SK-N-MC (cell line): ENCODE measurements at regions not wholly inside any gene's neighbourhood (a gene's known extent, or its start where the extent isn't known, plus 50 kb on each side); places are given as distances from the start of the nearest gene placed in this dataset.

ENCODE experiments used
- DNase-seq: peaks from one replicate; pipeline ENCODE4 v3.0.0-alpha.2; 2011; ENCODE audit warnings: low read depth, low spot score
- H3K27ac ChIP-seq: fragments of 200-600 bp; sonication (generic); 2 replicates; pipeline ENCODE4 v1.5.1; 2016; ENCODE audit warnings: mixed run types
- H3K36me3 ChIP-seq: fragments of 200-600 bp; sonication (generic); 2 replicates; pipeline ENCODE4 v1.6.1; 2017; ENCODE audit warnings: antibody characterized with exemption, low read length, mixed read lengths; ENCODE audit not compliant: insufficient read depth
- H3K4me3 ChIP-seq: fragments of 200-600 bp; sonication (generic); 2 replicates; pipeline ENCODE4 v1.5.1; 2016
- H3K9ac ChIP-seq: fragments of 200-600 bp; sonication (generic); 2 replicates; pipeline ENCODE4 v1.8.0; 2017; ENCODE audit warnings: mixed run types, mixed read lengths; ENCODE audit not compliant: insufficient read length
- H3K9me3 ChIP-seq: fragments of 200-600 bp; sonication (generic); 2 replicates; pipeline ENCODE4 v1.6.1; 2017; ENCODE audit warnings: low read depth, mild to moderate bottlenecking, antibody characterized with exemption, low read length, moderate library complexity, mixed read lengths
- EZH2 ChIP-seq: fragments of 200-600 bp; sonication (generic); IDR thresholded peaks from one replicate; pipeline ENCODE4 v1.6.1; 2017; ENCODE audit warnings: antibody characterized with exemption
- FOXP2 ChIP-seq: optimal IDR thresholded peaks from 2 replicates; pipeline ENCODE3; 2011; ENCODE audit warnings: mild to moderate bottlenecking, moderate library complexity; ENCODE audit not compliant: insufficient read depth; ENCODE audit errors: extremely low read length, control extremely low read depth
- POLR2AphosphoS5 ChIP-seq: IDR thresholded peaks from 2 replicates; pipeline ENCODE4 v1.6.1; 2012; ENCODE audit warnings: mild to moderate bottlenecking, low read depth, low read length, borderline replicate concordance

DNA sequence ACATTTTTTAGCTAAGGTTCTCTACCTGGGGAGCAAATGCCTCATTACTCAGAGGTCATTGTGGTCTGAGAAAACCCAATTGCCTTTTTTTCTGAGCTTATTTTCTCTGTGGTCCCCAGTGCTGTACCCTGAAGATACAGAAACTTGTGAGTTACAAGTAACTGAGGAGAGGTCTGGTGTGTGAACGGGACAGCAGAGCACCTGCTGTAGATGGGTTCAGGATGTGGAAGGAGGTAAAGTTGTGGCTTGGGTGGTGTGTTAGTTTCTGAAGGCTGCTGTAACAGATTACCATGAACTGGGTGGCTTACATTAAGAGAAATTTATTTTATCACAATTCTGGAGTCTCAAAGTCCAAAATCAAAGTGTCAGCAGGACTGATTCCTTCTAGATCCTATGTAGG, 449.1 kb upstream of the NRP1 start:
- Histone ChIP-seq H3K4me3 (no peak overlapping the region), H3K9me3 (no peaks in the 10 kb centered on the region), H3K27ac (no peak overlapping the region), H3K9ac (no peak overlapping the region), H3K36me3 (no peaks in the 10 kb centered on the region)
- TF ChIP-seq EZH2 (no peak), FOXP2 (no peak), POLR2AphosphoS5 (no peak)
- no peak for DNase-seq

GRCh38 chr10:33783078-33783477, 448.6 kb upstream of the NRP1 start:
- no peak overlapping the region for H3K4me3 ChIP-seq
- no peak overlapping the region for H3K9ac ChIP-seq
- no peak for TF ChIP-seq POLR2AphosphoS5
- TF ChIP-seq FOXP2 = no peak
- TF ChIP-seq EZH2 = no peak
- no peaks in the 10 kb centered on the region for H3K9me3 ChIP-seq
- no peak for DNase-seq
- H3K36me3 ChIP-seq = no peaks in the 10 kb centered on the region
- H3K27ac ChIP-seq = no peak overlapping the region

- H3K4me3 ChIP-seq = no peak overlapping the region
- TF ChIP-seq POLR2AphosphoS5 (no peak), FOXP2 (no peak), EZH2 (no peak)
- H3K9ac ChIP-seq = no peak overlapping the region
- DNase-seq = no peak
- no peaks in the 10 kb centered on the region for H3K9me3 ChIP-seq
- no peak overlapping the region for H3K27ac ChIP-seq
- no peaks in the 10 kb centered on the region for H3K36me3 ChIP-seq
These were observed 447.3 kb upstream of the NRP1 start for GRCh38 chr10:33781606-33782395.

- Histone ChIP-seq H3K9ac (no peak overlapping the region), H3K9me3 (no peaks in the 10 kb centered on the region), H3K4me3 (no peak overlapping the region), H3K27ac (no peak overlapping the region), H3K36me3 (no peaks in the 10 kb centered on the region)
- DNase-seq = no peak
- TF ChIP-seq POLR2AphosphoS5 = no peak
- TF ChIP-seq FOXP2 = no peak
- TF ChIP-seq EZH2 = no peak
These were observed 446.5 kb upstream of the NRP1 start for GRCh38 chr10:33780961-33781360.

DNA sequence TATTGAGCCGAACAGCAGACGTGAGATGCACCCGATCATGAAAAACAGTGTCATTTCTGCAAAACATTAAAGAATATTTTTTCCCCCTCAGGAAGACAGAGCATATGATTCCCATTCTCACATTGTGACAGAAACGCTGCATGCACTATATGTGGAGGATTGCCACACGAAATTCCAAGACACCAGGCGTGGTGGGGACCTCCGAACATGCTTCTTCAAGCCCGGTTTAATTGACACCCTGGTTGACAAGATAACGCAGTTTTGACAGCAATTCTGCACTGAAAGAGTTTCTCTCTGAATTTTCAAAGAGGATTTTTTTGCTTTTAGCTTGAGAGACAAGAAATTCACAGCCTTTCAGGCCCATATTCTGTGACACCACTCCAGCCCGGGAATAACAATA, 442.8 kb upstream of the NRP1 start:
- H3K36me3 ChIP-seq = no peaks in the 10 kb centered on the region
- H3K4me3 ChIP-seq = no peak overlapping the region
- TF ChIP-seq POLR2AphosphoS5 (no peak), EZH2 (no peak), FOXP2 (no peak)
- no peak overlapping the region for H3K9ac ChIP-seq
- DNase-seq = no peak
- H3K9me3 ChIP-seq = no peaks in the 10 kb centered on the region
- no peak overlapping the region for H3K27ac ChIP-seq

GRCh38 chr10:33776419-33777070, 442.1 kb upstream of the NRP1 start:
- no peaks in the 10 kb centered on the region for H3K36me3 ChIP-seq
- no peak for DNase-seq
- no peak overlapping the region for H3K27ac ChIP-seq
- no peak overlapping the region for H3K4me3 ChIP-seq
- H3K9me3 ChIP-seq = no peaks in the 10 kb centered on the region
- H3K9ac ChIP-seq = no peak overlapping the region
- no peak for TF ChIP-seq POLR2AphosphoS5

GRCh38 chr10:33774857-33775256, 440.4 kb upstream of the NRP1 start:
- no peak for DNase-seq
- Histone ChIP-seq H3K9ac (no peak overlapping the region), H3K4me3 (no peak overlapping the region), H3K36me3 (no peaks in the 10 kb centered on the region), H3K27ac (no peak overlapping the region), H3K9me3 (no peaks in the 10 kb centered on the region)
- TF ChIP-seq FOXP2 (no peak), EZH2 (no peak), POLR2AphosphoS5 (no peak)

DNA sequence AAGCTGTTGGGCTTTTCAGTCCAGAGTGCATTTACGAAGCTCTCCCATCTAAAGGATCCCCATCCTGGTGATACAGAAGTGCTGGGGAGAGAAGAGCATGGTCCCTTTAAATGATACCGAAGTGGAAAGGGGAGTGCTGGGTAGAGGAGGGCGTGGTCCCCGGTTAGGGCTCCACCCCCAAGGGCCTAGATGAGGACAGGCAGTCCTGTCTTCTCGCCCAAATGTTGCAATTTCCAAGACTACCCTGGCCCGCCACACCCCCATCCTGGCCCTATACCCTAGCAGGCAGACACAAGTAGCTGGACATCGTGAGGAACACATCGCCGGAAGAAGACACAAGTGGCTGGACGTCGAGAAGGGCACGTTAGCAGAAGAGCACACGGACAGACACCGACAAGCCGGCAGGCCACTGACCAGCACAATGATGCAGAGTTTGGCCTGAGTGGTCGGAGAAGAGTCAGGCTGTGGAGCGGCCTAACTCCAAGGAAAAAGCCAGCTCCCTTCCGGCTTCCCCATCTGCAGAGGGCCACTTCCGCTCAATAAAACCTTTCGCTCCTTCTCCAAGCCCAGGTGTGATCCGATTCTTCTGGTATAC, 439.5 kb upstream of the NRP1 start:
- no peaks in the 10 kb centered on the region for H3K9me3 ChIP-seq
- DNase-seq = no peak
- no peak for TF ChIP-seq FOXP2
- no peak for TF ChIP-seq EZH2
- no peak for TF ChIP-seq POLR2AphosphoS5
- no peak overlapping the region for H3K4me3 ChIP-seq
- H3K36me3 ChIP-seq = no peaks in the 10 kb centered on the region
- H3K27ac ChIP-seq = no peak overlapping the region
- H3K9ac ChIP-seq = no peak overlapping the region
